Transverse colon (tissue), 4 donors: ENCODE measurements at regions not wholly inside any gene's neighbourhood (a gene's known extent, or its start where the extent isn't known, plus 50 kb on each side); places are given as distances from the start of the nearest gene placed in this dataset.

ENCODE experiments used
- CTCF ChIP-seq, 5 experiments: fragments of 200-600 bp in 3 of 5; fragments of 450-650 bp in 2 of 5; sonication (generic) in 3 of 5; IDR thresholded peaks; 1 replicate in 2 of 5; 2 replicates in 3 of 5; pipeline ENCODE4 v1.5.1; 2016 to 2017; ENCODE audit warnings: antibody characterized with exemption in 5 of 5, inconsistent platforms in 3 of 5, mild to moderate bottlenecking in 2 of 5, moderate library complexity in 1 of 5
- EP300 ChIP-seq: sonication (generic); formaldehyde crosslinking; IDR thresholded peaks from one replicate; pipeline ENCODE4 v1.6.1; 2017; ENCODE audit warnings: antibody characterized with exemption, low read depth
- POLR2A ChIP-seq: fragments of 450-650 bp; IDR thresholded peaks from one replicate; pipeline ENCODE4 v1.6.1; 2016; ENCODE audit warnings: antibody characterized with exemption, mild to moderate bottlenecking, moderate library complexity
- POLR2AphosphoS5 ChIP-seq, 3 donors: sonication (generic); formaldehyde crosslinking; IDR thresholded peaks; one replicate each; pipeline ENCODE4 v1.6.1; 2016; ENCODE audit warnings: antibody characterized with exemption in 3 of 3

- TF ChIP-seq EP300 (no peak), CTCF (IDR thresholded peaks at IDR 0.05) (no peak), POLR2A (no peak), POLR2AphosphoS5 (IDR thresholded peaks at IDR 0.05) (no peak)
Measured at GRCh38 chr12:33322519-33322918, 117.1 kb downstream of the SYT10 start.
